ENCODE measurements at regions not wholly inside any gene's neighbourhood (a gene's known extent, or its start where the extent isn't known, plus 50 kb on each side); places are given as distances from the start of the nearest gene placed in this dataset.

GRCh38 chr17:5635949-5636348, 51.6 kb upstream of the NLRP1 start:
- DNase-seq = no peak

- no peak for DNase-seq
These were observed 54.3 kb upstream of the NLRP1 start for GRCh38 chr17:5638596-5638995.

GRCh38 chr17:5640726-5641125, 56.4 kb upstream of the NLRP1 start:
- no peak for DNase-seq

GRCh38 chr17:5642752-5643151, 58.4 kb upstream of the NLRP1 start:
- DNase-seq = no peak

GRCh38 chr17:5644065-5644464, 59.8 kb upstream of the NLRP1 start:
- DNase-seq = no peak

GRCh38 chr17:5651348-5651747, 67.0 kb upstream of the NLRP1 start:
- DNase-seq = no peak

GRCh38 chr17:5661491-5662125, 77.3 kb upstream of the NLRP1 start:
- no peak for DNase-seq

- DNase-seq = no peak
These were observed 78.2 kb upstream of the NLRP1 start for GRCh38 chr17:5662409-5663085.

- no peak for DNase-seq
These were observed 80.9 kb upstream of the NLRP1 start for GRCh38 chr17:5665164-5665563.

GRCh38 chr17:5667871-5668270, 83.6 kb upstream of the NLRP1 start:
- DNase-seq = no peak

- no peak for DNase-seq
These were observed 84.3 kb upstream of the NLRP1 start for GRCh38 chr17:5668557-5669138.

GRCh38 chr17:5669191-5669590, 84.9 kb upstream of the NLRP1 start:
- no peak for DNase-seq

- DNase-seq = no peak
These were observed 87.8 kb upstream of the NLRP1 start for GRCh38 chr17:5672141-5672540.

- DNase-seq = peak in 1 of 2 donors; percentile 0
These were observed 88.6 kb upstream of the NLRP1 start for GRCh38 chr17:5672815-5673430.

GRCh38 chr17:5675625-5676421, 91.5 kb upstream of the NLRP1 start:
- no peak for DNase-seq

- DNase-seq = no peak
These were observed 93.3 kb upstream of the NLRP1 start for GRCh38 chr17:5677620-5678019.

GRCh38 chr17:5678171-5678570, 93.9 kb upstream of the NLRP1 start:
- DNase-seq = no peak

GRCh38 chr17:5680766-5681165, 96.5 kb upstream of the NLRP1 start:
- DNase-seq = no peak

GRCh38 chr17:5683241-5683640, 98.9 kb upstream of the NLRP1 start:
- no peak for DNase-seq

- no peak for DNase-seq
These were observed 101.8 kb upstream of the NLRP1 start for GRCh38 chr17:5686074-5686635.

- DNase-seq = no peak
These were observed 103.3 kb upstream of the NLRP1 start for GRCh38 chr17:5687646-5688045.

- no peak for DNase-seq
These were observed 109.5 kb upstream of the NLRP1 start for GRCh38 chr17:5693821-5694220.

- DNase-seq = no peak
These were observed 110.2 kb upstream of the NLRP1 start for GRCh38 chr17:5694551-5694950.

All from stimulated activated CD4-positive, alpha-beta T cell treated with anti-CD3 and anti-CD28 coated beads, Interleukin-2, amount 100 ng/mL, for 48 hours (primary cell).